Adipocyte (in vitro differentiated cells): ENCODE measurements at regions not wholly inside any gene's neighbourhood (a gene's known extent, or its start where the extent isn't known, plus 50 kb on each side); places are given as distances from the start of the nearest gene placed in this dataset.

Source experiments
- DNase-seq: peaks from one replicate; pipeline ENCODE4 v3.0.0-alpha.2; 2015; ENCODE audit warnings: low read depth
- H3K27me3 ChIP-seq: replicated peaks from 2 replicates; pipeline ENCODE4 v1.7.0; 2013; ENCODE audit warnings: mild to moderate bottlenecking, low read length, moderate library complexity; ENCODE audit not compliant: control insufficient read depth, insufficient read depth
- H3K36me3 ChIP-seq: 2 replicates; pipeline ENCODE4 v1.7.0; 2013; ENCODE audit warnings: low read length, mild to moderate bottlenecking, moderate library complexity; ENCODE audit not compliant: control insufficient read depth, insufficient read depth, severe bottlenecking
- H3K4me1 ChIP-seq: 2 replicates; pipeline ENCODE4 v1.7.0; 2013; ENCODE audit warnings: mild to moderate bottlenecking, low read length, moderate library complexity; ENCODE audit not compliant: control insufficient read depth, insufficient read depth
- H3K4me3 ChIP-seq: 2 replicates; pipeline ENCODE4 v1.7.0; 2013; ENCODE audit warnings: mild to moderate bottlenecking, low read length, moderate library complexity
- H3K9ac ChIP-seq: 2 replicates; pipeline ENCODE4 v1.7.0; 2013; ENCODE audit warnings: mild to moderate bottlenecking, low read length, moderate library complexity
- H3K9me3 ChIP-seq: 2 replicates; pipeline ENCODE4 v1.7.0; 2013; ENCODE audit warnings: mild to moderate bottlenecking, low read length, moderate library complexity; ENCODE audit not compliant: control insufficient read depth

DNA sequence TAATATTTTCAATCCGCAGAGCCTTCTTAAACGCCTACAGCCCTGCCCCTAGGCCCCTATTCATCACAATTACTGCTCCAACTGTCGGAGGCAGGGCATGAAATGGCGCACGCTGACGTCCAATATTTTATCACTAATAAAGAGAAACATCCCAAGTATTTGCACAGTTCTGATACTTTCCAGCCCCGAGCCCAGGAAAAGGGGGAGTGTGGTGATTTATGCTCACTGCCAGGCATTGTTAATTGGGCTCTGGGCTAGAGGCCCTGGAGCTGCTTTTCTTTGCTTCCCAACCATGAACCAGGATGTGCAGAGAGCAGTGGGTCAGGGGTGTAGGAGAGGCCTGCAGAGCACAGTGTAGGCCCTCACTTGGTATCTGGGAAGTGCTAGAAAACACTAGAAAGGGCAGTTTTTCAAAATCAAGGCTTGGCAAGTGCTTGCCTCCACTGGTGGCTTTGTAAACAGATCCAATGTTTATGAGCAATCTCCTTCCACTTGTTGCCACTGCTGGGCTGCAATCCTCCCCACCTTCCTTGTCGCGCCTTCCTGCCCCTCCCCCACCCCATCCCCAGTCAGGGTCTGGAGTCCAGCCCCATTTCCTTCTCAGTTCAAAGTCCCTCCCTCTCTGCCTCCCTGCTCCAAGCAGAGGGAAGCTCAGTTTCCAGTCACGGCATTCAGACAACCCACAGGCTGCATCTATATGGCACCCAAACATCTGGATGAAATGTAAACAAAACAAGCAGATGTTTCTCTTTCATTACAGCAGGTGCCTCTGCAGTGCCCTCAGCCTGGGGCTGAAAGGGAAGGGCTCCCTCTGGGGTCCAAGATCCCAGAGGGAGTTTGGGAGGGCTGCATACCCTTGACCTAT lies 83.9 kb upstream of the PKDCC start:
- H3K9me3 ChIP-seq = no peaks in the 10 kb centered on the region
- peaks cover 7% of the 10 kb centered on the region for H3K27me3 ChIP-seq
- H3K9ac ChIP-seq = peak overlapping the region; percentile 85
- peak overlapping the region; percentile 47 for H3K4me3 ChIP-seq
- peaks cover 61% of the 10 kb centered on the region for H3K4me1 ChIP-seq
- no peaks in the 10 kb centered on the region for H3K36me3 ChIP-seq
- no peak for DNase-seq

DNA sequence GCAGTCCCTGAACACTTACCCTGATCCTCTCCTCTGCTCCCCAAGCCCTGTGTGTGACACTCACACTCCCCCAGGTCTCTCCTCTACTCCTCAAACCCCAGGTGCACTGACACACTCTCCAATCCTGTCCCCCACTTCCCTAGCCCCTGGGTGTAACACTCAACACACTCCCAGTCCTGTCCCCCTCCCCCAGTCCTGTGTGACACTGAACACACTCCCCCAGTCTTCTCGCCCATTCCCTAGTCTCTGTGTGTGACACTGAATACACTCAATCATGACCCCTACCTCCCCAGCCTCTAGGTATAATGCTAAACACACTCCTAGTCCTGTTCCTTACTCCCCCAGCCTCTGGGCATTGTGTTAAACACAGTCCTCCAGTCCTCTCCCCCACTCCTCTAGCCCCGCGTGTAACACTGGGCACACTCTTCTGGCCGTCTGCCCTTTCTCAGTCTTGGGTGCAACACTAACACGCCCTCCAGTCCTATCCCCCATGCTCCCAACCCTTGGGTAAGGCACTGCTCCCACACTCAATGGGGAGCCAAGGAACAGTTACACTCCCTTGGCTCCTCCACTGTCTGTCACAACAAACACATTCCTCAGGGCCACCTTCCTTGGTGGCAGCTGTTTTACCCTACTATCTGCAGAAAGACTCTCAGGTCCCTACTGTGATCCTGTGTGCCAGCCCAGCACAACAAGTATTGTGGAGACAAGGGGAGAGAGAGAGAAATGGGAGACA lies 82.5 kb upstream of the PKDCC start:
- Histone ChIP-seq H3K4me3 (peak overlapping the region; percentile 43), H3K9ac (peak overlapping the region; percentile 85), H3K9me3 (no peaks in the 10 kb centered on the region), H3K36me3 (no peaks in the 10 kb centered on the region), H3K27me3 (no peaks in the 10 kb centered on the region), H3K4me1 (peaks cover 61% of the 10 kb centered on the region)
- no peak for DNase-seq

DNA sequence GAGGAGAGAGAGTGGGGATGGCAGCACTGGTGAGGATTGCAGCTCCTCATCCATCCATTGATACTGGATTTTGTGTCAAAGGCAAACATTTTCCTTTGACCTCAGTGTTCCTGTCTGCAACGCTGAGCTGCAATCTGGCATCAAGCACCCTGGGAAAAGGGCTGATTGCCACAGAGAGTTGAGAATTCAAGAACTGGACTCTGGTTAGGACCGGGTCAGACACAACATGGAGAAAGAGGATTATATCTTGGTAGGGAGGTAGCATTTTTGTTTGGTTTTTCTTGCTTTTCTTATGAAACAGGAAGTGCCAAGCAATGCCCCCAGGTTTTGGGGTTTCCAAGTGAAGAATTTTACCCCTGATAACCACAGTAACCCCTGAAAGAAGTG lies 81.9 kb upstream of the PKDCC start:
- Histone ChIP-seq H3K27me3 (no peaks in the 10 kb centered on the region), H3K36me3 (no peaks in the 10 kb centered on the region), H3K4me1 (peaks cover 61% of the 10 kb centered on the region), H3K4me3 (peak overlapping the region; percentile 43), H3K9ac (peak overlapping the region; percentile 85), H3K9me3 (no peaks in the 10 kb centered on the region)
- peak; percentile 28 for DNase-seq

DNA sequence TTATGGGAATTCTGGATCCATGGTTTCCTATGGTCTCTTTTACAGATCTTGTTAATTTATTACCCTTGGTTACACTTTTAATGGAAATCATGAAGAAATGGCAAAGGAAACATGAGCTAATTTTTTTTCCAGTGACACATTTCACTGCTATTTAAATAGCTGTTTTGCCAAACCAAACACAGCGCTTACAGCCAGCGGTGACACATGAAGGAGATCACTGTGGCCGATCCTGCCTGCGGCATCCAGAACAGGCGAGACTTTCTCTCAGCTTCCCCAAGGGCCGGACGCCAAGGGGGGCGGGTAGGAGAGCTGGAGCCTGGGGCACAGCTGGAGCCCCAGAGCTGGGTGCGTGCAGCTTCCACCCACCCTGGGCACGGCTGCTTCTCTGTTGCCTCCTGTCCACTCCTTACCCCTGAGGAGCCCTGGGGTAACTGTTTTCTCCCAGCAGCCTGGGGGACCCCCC lies 81.4 kb upstream of the PKDCC start:
- no peaks in the 10 kb centered on the region for H3K36me3 ChIP-seq
- no peaks in the 10 kb centered on the region for H3K9me3 ChIP-seq
- peaks cover 63% of the 10 kb centered on the region for H3K4me1 ChIP-seq
- DNase-seq = peak; percentile 93
- H3K9ac ChIP-seq = peak overlapping the region; percentile 85
- H3K4me3 ChIP-seq = peak overlapping the region; percentile 52
- H3K27me3 ChIP-seq = no peaks in the 10 kb centered on the region

DNA sequence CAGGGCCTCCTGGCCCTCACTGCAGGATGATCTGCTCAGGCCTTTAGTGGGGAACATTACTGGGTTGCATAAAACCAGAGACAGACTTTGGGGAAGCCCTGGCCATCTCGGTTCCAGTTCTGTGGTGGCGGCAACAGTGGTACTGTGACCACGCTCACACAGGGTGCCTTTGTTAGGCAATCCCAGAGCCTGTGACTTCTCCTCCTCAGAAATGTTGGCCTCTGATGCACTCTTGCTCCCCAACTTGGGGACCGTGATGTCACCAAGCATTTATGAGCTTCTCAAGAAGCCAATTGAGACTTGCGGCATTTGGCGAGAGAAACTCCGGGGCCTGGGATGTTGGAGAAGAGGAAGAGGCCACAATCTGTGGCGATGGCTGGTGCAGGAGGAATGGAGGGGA lies 80.9 kb upstream of the PKDCC start:
- Histone ChIP-seq H3K36me3 (no peaks in the 10 kb centered on the region), H3K4me1 (peaks cover 64% of the 10 kb centered on the region), H3K9me3 (no peaks in the 10 kb centered on the region), H3K9ac (peak overlapping the region; percentile 85), H3K4me3 (peak overlapping the region; percentile 52), H3K27me3 (no peaks in the 10 kb centered on the region)
- DNase-seq = no peak

DNA sequence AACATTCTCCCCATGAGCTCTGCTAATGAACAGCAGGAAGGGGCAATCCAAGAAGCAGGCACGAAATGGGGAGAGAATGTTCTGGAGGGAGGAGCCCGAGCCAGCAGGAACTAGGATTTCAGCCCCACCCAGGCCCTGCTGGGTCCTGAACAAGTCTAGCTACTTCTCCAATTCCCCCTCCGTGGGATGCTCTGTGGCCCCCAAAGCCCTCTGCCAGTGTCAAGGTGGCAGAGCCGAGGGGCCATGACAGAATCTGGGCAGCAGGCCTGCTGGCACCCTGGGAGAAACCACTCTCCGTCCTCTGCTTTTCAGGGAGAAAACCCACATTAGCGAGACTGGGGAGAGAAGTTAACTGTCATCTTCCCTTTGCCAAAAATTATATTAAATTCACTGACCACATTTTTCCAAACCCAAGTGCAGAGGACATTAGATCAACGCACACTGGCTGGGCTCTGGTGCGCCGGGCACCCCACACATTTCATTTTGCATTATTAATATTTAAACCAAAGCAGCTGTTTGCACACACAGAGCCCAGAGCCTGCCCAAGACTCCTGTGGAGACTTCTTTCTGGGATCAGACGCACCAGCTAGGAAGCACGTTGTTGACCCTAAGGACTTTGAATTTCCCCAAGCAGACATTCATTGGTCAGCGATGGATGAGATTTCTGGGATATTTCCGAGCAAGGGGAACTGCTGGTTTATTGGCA lies 80.2 kb upstream of the PKDCC start:
- H3K4me1 ChIP-seq = peaks cover 60% of the 10 kb centered on the region
- no peaks in the 10 kb centered on the region for H3K9me3 ChIP-seq
- no peak for DNase-seq
- peak overlapping the region; percentile 52 for H3K4me3 ChIP-seq
- H3K9ac ChIP-seq = peak overlapping the region; percentile 85
- no peaks in the 10 kb centered on the region for H3K36me3 ChIP-seq
- no peaks in the 10 kb centered on the region for H3K27me3 ChIP-seq

DNA sequence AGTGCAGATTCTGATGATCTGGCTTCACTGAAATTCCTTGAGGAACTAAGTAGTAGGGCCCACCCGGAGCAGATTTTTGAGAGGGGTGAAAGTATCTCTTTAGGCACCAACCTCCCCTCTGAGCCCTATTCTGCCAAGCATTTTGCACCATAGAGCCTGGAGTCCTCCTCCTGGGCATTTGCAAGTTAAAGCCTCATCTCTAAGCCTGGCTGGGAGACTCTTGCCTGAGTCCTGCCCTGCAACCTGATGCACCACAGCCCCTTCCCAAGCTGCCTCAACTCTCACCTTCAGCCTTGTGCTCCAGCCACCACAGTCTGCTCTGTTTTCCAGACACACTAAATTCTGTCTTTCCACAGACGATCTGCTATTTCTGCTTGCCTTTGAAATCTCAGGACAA lies 79.6 kb upstream of the PKDCC start:
- no peaks in the 10 kb centered on the region for H3K36me3 ChIP-seq
- no peaks in the 10 kb centered on the region for H3K9me3 ChIP-seq
- H3K4me3 ChIP-seq = no peak overlapping the region
- no peaks in the 10 kb centered on the region for H3K27me3 ChIP-seq
- no peak for DNase-seq
- H3K9ac ChIP-seq = peak overlapping the region; percentile 85
- peaks cover 55% of the 10 kb centered on the region for H3K4me1 ChIP-seq

DNA sequence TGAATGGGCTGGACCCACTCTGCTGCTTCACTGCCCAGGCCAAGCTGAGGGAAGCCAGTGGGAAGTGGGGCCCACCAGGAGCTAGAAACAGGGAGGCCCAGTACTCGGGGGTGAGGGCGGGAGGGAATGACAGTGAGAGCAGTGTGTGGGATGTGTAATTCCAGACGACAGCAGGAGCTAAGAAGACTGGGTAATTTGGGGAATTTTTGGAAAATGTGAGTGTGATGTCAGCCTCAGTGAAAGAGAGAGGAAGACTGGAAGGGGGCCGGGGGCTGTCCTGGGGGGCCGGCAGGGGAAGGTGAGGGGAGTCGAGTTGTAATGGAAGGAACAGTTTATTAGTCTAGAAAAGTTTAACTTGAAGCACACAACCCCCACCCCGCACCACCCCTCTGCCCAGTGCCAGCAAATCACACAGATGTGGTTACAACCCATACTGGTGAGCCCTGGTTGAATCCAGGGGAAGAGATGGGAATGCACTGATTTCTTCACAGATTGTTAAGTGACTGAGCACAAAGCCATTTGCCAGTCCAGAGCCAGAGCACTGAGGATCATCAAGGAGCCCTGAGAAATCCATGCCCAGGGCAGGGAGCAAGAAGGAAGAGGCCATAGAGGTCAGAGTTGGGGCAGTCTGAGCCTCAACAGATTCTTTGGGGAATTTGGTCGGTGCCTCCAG lies 76.7 kb upstream of the PKDCC start:
- no peaks in the 10 kb centered on the region for H3K9me3 ChIP-seq
- peaks cover 26% of the 10 kb centered on the region for H3K4me1 ChIP-seq
- H3K27me3 ChIP-seq = no peaks in the 10 kb centered on the region
- H3K4me3 ChIP-seq = no peak overlapping the region
- H3K36me3 ChIP-seq = no peaks in the 10 kb centered on the region
- no peak overlapping the region for H3K9ac ChIP-seq
- no peak for DNase-seq

DNA sequence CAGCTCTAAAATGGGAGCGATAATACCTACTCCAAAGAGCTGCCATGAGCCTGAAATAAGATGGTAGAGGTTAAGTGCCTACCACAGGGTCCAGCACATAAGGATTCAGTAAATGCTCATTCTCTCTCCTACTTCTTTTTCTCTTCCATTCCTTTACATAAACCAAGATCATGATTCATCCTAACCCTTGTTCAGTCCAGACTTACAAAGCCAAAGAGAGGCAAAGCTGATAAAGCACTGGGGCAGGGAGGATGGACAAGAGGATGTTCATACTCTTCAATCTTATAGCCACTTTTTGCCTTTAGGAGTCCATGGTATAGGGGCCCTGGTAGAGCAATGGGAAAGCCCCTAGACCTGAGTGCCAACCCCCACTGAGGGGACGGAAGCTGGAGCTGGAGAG lies 75.6 kb upstream of the PKDCC start:
- no peak for DNase-seq
- Histone ChIP-seq H3K9me3 (no peaks in the 10 kb centered on the region), H3K36me3 (no peaks in the 10 kb centered on the region), H3K27me3 (no peaks in the 10 kb centered on the region), H3K4me3 (no peak overlapping the region), H3K9ac (no peak overlapping the region), H3K4me1 (peaks cover 16% of the 10 kb centered on the region)

DNA sequence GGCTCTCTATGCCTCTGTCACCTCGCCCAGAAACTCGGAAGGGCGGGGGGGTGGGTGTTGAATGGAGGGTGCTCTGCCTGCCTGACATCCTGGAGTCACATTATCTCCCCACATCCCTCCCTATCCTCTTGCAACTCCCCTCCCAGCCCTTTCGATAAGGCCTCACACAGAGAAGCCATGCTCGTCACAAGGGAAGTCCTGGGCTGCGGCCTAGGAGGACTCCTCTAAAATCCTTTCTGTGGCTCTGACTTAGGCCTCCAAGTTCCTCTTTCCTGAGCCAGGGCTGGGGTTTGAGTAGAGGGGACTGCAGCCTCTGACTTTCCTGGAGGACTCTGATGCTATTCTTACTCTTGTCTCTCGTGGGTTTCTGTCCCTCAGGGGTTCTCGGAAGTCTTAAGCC lies 75.0 kb upstream of the PKDCC start:
- H3K4me1 ChIP-seq = peaks cover 10% of the 10 kb centered on the region
- H3K9me3 ChIP-seq = no peaks in the 10 kb centered on the region
- no peak overlapping the region for H3K4me3 ChIP-seq
- no peak for DNase-seq
- H3K36me3 ChIP-seq = no peaks in the 10 kb centered on the region
- no peaks in the 10 kb centered on the region for H3K27me3 ChIP-seq
- H3K9ac ChIP-seq = no peak overlapping the region

DNA sequence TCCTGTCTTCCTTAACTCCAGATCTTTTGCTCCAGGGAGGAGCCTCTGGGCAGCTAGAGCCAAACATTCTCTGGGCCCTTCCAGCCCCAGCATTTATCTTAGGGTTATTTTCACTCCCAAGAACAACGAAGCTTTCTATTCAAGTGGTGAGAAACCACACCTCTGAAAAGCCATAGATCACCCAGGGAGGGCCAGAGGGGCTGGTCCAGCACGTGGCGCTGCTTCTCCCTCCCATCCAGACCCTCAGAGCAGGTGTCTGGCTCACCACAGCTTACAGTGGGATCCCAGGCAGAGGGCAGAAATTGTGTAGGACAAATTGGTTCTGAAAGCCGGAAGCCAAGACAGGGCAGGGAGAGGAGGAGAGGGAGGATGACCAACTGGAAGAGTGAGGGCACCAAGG lies 74.0 kb upstream of the PKDCC start:
- no peaks in the 10 kb centered on the region for H3K36me3 ChIP-seq
- no peak overlapping the region for H3K9ac ChIP-seq
- DNase-seq = no peak
- no peaks in the 10 kb centered on the region for H3K9me3 ChIP-seq
- no peak overlapping the region for H3K4me3 ChIP-seq
- no peaks in the 10 kb centered on the region for H3K27me3 ChIP-seq
- H3K4me1 ChIP-seq = peaks cover 3% of the 10 kb centered on the region
